NCI-H226 (cell line): ENCODE measurements at regions not wholly inside any gene's neighbourhood (a gene's known extent, or its start where the extent isn't known, plus 50 kb on each side); places are given as distances from the start of the nearest gene placed in this dataset.

Experiments used
- DNase-seq: peaks from one replicate; pipeline ENCODE4 v3.0.0-alpha.2; 2015

DNA sequence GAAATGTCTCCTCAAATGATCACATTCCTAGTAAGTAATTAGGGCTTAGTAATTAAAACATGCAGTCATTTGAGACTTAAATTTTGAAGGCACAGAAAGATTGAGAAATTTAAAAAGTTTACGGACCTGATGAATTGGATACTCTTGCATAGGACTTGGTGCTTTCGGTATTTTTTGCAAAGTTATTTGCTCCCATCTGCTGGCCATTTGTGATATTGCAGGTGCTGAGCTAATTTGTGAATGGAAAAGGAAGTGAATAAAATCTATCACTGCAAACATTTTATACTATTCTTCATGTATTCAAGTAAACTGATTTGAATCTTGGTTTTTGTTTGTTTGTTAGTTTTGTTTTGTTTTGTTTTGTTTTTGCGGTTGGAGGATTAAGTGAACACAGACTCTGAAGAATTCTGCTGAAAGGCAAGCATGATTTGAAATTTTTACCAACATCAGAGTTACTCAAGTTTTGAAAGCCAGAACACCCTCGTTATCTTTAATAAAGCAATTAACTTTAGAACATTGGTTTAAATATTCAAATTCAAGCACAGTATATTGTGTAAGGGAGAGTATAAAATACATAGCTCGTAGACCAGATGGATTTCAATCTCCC lies 689.5 kb upstream of the RBFOX1 start:
- peak; percentile 13 for DNase-seq

DNA sequence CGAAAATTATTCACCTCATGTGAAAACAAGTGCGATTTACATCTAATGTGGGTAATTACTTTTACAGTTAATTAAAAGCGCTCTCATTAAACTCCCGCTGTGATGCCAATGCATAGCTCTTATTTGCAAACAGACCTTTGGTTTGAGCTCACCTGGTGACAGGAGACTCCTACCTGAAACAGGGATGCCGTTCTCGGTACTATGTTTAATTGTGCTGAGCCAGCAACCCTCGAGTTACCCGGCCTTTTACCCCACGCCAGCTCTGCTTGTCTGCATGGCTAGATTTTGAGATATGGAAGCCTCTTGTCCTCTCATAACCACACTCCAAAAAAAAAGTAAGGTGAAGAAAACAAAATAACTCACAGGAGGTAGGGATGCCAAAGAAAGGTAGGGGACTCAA lies 690.4 kb upstream of the RBFOX1 start:
- DNase-seq = no peak

DNA sequence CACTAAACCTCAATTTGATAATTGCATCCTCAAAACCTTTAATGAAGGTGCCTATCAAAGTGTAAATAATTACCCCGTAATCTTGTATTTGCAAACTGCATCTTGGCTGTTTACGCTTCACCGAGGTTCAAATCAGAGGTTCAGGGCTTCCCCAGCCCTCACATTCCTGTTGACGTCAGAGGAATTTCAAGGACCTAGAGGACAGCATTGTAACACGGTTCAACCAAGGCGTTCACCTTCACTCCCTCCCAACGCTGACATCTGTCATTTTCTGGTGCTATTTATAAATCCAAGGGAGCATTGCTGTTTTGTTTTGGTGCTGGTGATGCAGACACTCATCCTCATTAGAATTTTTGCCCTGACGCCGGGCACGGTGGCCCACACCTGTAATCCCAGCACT lies 691.6 kb upstream of the RBFOX1 start:
- no peak for DNase-seq

DNA sequence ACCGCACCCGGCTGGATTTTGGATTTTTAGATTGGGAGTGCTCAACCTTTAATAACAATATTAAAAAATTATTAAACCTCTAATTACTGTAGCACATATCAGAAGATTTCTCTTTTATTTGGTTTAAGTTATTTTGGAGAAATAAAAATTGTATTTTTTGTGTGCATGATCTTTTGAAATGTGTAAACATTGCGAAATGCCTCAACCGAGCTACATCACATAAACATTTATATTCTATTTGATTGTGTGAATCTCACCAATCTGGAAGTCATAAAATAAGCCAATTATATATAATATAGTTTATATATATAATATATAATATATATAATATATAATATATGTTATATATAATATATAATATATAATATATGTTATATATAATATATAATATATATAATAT lies 696.2 kb upstream of the RBFOX1 start:
- DNase-seq = no peak

DNA sequence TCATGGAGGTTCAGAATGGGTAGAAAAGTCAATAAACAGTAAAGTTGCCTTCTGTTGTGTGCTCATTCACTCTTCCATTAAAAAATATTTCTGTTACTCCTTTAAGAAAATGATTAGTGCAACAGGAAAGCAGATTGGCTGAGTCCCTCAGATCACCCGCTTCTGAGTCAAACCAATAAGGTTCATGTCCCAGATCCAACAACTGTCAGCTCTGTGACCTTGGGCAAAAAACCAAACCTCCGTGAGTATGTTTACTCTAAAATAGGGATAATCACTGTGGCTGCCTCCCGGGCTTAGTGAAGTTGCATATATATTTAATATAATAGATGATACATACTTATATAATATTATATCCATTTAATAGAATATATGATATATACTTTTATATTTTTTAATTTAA lies 698.5 kb upstream of the RBFOX1 start:
- no peak for DNase-seq

DNA sequence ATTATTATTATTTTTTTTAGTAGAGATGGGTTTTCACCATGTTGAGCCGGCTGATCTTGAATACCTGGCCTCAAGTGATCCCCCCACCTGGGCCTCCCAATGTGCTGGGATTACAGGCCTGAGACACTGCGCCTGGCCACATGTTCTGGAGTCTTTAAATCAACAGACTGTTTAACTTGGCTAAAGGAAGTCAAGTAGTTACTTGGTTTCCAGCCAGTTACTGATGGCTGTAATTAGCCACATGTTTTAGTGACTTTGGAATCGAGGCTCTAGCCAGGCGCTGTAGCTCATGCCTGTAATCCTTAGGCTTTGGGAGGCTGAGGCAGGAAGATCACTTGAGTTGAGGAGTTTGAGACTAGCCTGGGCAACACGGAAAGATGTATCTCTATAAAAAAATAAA lies 699.2 kb upstream of the RBFOX1 start:
- no peak for DNase-seq

DNA sequence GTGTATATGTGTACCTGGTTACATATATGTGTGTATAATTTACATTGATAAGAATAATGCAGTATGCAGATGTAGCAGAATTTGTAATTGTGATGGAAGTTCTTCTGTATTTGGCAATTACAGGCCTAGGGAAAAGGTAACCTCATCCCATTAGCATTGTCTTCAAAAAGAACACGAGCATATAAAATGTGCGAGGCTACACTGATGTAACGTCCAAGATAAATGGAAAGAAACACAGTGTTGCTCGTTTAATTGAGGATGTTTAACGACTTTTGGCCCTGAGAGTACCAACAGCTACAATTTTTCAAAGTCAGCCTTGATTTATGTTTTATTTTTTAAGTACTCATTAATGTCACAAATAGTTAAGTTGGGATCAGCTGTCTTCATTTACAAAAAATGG lies 703.5 kb upstream of the RBFOX1 start:
- no peak for DNase-seq

DNA sequence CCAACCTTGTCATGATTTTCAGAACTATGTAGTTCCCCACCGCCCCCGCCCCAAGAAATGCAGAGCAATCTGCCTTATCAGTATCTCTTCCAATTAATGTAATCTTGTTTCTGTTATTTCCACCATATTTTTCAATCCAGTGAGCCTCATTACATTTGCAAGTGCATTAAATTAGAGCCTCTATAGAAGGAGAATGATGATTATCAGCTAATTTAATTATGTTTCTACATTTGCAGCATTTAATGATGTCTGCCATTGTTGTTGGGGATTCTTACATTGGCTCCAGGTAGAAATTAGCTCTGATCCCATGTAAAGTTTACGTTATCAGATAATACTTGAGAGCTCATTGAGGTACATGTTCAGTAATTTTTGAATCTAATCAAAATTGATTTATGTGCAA lies 707.0 kb upstream of the RBFOX1 start:
- no peak for DNase-seq

DNA sequence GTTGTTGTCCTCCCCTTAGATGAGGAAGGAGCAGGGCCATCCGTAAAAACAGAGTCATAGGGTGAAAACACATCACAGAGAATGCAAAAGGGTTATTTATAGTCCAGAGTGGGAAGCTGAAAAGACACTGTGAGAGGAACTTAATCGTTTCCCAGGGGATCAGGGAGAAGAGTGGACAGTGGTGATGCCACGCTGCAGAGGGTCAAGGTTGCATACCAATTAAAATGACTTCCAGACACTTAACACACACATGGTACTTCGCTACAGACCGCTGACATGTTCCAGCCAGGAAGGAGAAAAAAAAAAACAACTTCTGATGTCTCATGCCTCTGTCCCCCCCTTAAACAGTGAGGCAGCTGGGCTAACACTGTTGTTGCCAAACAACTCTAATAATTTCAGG lies 713.8 kb upstream of the RBFOX1 start:
- DNase-seq = no peak

DNA sequence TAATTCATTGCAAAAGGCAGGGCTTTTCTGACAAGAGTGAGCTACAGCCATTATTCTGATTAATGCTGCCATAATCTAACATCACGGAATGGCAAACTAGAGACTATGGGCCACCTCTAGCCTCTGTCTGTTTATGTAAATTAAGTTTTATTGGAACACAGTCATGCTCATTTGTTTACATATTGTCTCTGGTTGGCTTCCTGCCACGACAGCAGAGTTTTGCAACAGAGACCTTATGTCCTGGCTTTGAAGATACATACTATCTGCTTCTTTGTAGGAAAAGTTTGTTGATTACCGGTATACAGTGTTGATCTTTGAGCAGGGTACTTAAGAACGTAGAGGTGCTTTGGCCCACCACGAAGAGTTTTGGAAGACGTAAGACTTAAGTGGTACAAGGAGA lies 715.9 kb upstream of the RBFOX1 start:
- no peak for DNase-seq

DNA sequence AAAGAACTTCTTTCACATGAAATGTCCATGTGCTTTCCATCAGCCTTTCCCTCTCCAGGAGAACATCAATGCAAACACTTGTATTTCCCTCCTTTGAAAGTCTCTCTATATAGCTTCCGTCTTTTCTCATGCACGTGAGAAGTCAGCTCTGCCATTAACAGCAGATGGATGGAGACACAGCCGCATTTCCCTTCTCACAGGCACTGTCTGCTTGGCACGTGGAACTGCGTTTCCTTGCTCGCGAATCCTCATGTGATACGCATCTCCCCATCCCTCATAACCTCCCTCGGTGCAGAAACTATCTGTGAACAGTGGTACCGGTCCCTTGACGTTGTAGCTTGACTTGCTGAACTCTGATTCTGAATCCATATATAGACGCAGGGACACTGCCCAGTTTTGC lies 717.0 kb upstream of the RBFOX1 start:
- no peak for DNase-seq

DNA sequence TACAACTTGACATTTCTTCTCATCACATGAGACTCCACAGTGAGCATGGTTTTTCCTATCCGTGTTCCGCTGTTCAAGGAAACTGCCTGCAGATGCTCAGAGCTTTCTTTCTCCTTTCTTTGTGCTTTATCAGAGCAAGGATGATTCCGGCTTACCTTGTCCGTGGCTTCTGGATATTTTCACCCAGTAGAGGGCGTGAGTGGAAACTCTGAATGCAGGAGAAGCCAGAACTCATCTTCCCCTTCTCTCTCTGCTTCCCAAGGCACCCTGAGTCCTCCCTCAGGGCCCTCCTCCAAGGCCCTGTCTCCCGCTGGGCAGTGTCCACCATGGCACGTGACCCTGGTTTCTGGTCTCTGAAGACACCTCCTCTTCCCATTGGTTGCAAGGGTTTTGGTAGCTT lies 721.1 kb upstream of the RBFOX1 start:
- no peak for DNase-seq

DNA sequence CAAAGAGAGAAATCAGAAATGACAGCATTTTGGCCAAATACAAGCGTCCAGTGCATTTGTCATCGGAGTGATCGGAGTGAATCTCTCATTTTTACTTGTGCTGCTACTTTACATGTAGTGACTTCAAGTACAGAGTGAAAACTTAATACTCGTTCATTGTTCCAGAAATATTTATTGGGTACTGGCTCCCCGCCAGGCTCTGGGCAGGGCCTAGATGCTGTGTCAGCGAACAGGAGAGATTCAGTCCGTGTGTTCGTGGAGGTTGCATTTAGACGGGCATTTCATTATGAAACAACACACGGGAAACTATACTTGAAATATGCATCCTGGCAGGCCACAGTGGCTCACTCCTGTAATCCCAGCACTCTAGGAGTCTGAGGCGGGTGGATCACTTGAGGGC lies 727.2 kb upstream of the RBFOX1 start:
- DNase-seq = no peak

DNA sequence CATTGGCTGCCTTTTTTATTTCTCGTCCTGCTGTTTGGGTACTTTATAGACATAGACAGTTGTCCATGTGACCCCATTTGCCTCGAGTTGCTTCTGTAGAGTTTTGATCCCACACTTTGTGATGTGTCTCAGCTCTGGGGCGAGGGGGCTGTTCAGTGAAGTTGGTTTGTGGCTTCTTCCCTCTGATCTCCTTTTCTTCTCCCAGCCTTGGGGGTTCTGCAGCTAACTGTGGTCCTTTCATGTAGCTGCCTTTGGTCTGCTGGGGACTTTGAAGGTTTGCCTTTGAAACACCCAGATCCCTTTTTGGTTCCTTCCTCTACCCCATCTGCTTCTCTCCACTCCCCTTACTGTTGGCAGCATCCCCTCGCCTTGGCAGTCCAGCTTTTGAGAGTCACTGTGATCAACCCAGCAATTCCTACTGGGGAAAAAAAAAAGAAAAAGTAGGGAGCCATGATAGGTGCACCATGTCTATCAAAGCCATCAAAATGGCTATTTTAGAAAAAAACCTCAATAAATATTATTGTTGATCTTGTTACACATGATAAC lies 728.8 kb upstream of the RBFOX1 start:
- DNase-seq = no peak

DNA sequence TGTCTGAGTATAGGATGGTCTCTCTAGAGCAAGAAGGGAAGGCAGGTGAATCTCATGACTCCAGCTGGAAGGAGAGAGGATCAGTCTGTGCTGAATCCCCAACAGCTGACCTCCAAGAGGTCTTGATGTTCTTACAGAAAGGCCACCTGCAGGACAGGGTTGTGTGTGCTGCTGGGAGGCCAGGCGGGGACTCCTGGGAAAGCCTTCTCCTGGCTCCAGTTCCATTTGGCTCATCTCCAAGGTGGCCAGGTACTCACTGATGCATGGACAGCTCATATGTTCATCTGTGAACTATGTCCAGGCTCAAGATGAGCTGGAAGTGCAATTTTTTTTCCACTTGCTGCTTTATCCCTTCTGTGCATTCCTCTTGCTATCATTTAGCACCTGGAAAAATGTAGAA lies 730.2 kb upstream of the RBFOX1 start:
- no peak for DNase-seq

DNA sequence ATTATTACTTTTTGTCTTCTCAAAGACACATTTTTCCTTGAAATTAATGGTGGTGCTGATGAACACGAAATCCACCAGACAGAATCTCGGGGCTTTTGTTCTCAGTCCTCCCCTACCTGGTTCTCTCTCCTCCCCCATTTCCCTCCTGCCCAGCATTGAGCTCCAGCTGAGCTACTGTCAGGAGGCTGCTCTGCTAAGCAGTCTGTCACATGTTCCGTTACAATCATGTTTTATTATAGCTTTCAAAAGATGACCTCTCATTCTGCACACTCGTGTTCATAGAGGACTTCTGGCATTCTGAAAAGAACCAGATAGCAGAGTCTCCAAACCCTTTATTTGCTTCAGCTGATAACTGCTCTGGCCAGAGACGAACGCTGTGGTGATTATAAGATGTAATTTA lies 732.5 kb upstream of the RBFOX1 start:
- DNase-seq = no peak

DNA sequence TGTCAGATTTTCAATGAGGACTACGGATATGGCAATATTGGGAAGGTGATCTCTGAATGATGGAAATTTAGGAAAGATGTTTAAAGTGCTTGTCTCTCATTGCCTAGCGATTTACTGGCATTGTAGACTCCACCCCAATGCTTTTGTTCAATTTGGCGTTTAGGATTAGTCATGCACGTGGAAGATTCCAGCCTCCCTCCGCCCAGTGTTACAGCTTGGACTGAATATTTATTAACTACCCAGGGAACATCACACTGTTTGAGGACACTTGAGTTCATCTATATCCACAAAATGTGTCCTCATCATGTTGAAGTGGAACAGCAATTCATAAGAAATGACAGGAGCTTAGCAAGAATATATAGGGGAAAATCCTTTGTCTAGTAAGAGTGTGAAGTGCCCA lies 738.8 kb upstream of the RBFOX1 start:
- DNase-seq = no peak

DNA sequence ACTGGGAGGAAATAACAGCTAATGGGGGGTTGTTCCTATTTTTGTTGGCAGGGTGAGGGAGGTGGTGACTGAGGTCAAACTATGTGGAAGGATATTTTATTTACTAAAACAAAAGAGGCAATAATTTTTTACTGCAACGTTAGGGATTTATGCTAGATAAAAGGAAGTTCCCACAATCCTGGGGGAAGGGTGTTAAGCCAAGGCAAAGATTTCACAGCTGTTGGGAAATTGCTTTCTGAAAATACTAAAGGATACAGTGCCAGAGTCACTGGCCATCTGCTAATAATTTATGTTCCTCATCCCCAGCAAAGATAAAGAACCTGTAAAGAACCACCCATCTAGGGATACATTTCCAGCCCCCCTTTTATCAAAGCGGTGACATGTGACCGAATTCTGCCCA lies 756.0 kb upstream of the RBFOX1 start:
- no peak for DNase-seq

DNA sequence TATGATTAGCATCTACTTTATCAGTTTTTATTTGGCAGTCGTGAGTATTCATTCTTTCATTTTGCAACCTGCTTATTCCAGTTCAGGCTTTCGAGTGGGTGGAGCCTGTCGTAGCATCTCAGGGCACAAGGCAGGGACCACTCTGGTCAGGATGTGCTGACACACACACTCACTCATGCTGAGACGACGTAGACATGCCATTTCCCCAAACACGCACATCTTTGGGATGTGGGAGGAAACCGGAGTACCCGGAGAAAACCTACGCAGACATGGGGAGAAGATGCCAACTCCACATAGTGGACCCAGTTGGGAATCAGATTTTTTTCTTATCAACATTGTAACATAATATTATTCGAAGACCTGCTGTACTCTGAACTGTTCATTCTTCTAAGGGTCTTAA lies 756.5 kb upstream of the RBFOX1 start:
- no peak for DNase-seq

DNA sequence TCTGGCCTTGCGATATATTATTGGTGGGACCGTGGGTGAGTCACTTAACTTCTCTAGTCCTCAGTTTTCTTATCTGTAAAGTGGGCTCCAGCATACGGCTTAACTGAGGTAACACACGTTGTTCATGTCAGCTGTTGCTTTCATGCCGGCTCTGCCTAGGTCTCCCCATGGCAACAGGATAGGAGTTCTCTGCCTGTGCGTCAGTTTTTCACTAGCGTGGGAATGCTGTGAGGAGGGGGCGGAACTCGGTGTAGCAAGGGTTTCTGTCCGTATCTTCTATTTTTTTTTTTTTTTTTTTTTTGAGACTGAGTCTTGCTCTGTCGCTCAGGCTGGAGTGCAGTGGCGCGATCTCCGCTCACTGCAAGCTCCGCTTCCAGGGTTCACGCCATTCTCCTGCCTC lies 758.5 kb upstream of the RBFOX1 start:
- no peak for DNase-seq

DNA sequence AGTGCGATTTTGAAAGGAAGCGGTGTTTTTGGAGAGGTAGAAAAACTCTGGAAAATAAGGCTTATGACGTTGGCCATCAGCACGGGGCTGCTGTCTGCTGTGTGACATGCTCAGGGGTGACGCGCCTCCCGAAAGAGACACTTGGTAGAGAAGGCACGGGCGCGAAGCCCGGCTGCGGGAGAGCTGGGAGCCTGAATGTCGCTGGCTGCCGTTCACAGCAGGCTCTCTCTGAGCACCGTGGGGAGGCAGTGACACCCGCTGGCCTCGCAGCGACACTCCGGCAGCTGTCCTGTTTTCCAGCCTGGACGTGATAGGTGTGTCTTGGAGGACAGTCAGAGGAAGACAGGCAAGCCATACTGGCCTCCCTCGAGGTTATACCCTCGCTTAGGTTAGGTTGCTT lies 759.1 kb upstream of the RBFOX1 start:
- no peak for DNase-seq

DNA sequence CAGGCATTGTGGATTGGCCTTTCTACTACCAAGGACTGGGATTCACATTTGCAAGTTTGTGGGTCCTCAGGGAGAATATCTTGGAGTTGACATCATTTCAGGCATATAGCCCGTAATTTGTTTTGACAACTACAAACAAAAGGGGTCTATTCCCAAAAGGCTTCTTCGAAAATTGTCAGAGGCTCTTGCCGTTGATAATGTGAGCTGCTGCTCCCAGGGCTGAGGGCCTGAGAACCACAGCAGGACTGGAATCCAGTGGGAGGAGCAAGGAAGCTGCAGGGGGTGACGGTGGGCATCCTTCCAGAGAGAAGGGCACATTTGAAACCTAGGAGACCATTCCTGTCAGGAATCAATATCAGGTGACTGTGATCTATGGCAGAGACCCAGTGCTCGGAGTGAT lies 761.6 kb upstream of the RBFOX1 start:
- DNase-seq = no peak

DNA sequence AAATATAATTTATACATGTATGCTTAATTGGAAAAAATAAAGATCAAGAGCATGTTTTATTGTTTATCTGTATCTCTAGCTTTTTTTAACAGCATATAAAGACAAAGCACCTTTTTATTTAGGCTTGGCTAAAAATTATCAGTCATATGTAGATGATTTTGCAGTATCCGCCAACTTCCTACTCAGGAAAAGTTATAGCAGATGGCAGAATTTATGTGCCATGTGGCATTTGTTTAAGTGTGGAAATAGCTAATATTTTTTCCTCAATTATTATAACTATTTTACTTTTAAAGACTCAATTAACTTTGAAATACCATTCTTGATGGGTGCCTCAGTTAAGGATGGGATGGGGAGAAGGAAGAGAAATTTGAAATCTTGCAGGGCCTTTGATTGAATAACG lies 762.1 kb upstream of the RBFOX1 start:
- DNase-seq = no peak

DNA sequence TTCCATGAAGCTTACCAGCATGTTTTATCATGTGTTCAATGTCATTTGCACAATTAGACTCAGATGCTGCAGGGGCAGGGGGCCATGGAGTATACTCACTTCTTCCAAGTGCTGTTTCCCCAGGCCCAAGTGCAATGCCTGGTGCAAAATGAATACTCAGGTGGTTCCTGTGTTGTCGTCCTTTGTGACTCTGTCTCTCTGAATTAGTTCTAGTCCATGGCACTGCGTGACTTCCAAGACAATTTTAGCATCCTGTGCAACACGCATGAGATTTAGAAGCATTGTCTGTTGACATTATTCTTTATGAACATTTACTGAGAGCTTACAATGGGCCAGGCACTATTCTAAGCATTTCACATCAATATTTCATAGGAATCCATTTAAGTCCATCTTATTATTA lies 769.7 kb upstream of the RBFOX1 start:
- DNase-seq = no peak

DNA sequence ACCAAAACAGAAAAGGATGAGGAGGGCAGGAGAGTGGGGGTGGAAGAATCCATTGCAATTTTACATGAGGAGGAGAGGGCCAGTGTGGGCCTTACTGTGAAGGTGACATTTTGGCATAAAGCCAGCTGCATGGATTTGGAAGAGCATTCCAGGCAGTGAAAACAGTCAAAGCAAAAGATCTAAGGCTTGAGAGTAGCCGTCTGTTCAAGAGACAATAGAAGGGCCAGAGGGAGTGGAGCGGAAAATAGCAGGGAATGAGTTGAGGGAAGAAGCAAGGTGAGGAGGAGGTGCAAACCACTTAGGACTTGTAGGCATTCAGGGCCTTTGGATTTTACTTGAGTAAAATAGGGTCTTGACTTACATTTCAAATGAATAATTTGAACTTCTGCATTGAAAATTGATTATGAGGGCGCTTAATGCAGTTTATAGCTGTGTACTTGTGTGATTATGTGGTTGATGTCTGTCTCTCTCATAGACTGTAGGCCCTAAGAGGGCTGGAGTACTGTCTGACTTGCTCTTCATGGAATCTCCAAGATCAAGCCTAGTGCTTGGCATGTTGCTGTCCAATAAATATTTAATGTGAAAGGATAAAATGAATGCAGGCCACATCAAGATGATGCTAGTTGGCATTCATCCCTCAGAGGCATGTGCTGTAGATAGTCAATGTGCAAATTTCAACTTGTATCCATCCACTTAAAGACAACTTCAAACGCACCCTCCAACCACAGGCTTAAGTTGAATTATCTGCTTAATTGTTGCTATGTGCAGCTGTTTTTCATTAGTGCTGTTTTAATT lies 772.1 kb upstream of the RBFOX1 start:
- no peak for DNase-seq
